Middle frontal gyrus (tissue), 1 donor: ENCODE measurements at regions not wholly inside any gene's neighbourhood (a gene's known extent, or its start where the extent isn't known, plus 50 kb on each side); places are given as distances from the start of the nearest gene placed in this dataset.
"Not testable (repeated sequence)": the region's sequence is repeated elsewhere in the genome, so short reads cannot be mapped to it uniquely, and the experiment has no call there.

Source experiments
- DNase-seq: peaks from one replicate; pipeline ENCODE4 v3.0.0-alpha.2; 2015; ENCODE audit warnings: low spot score; ENCODE audit errors: extremely low spot score

GRCh38 chr12:124070394-124071074 lies 97.5 kb downstream of the ZNF664 start:
- not testable (repeated sequence) for DNase-seq

- DNase-seq: no peak
These were observed 98.0 kb downstream of the ZNF664 start for GRCh38 chr12:124071075-124071443.

- DNase-seq: no peak
These were observed 100.5 kb downstream of the ZNF664 start for GRCh38 chr12:124073356-124074035.

GRCh38 chr12:124075841-124076240 lies 102.8 kb downstream of the ZNF664 start:
- no peak for DNase-seq

GRCh38 chr12:124077701-124078100 lies 104.7 kb downstream of the ZNF664 start:
- no peak for DNase-seq

DNA sequence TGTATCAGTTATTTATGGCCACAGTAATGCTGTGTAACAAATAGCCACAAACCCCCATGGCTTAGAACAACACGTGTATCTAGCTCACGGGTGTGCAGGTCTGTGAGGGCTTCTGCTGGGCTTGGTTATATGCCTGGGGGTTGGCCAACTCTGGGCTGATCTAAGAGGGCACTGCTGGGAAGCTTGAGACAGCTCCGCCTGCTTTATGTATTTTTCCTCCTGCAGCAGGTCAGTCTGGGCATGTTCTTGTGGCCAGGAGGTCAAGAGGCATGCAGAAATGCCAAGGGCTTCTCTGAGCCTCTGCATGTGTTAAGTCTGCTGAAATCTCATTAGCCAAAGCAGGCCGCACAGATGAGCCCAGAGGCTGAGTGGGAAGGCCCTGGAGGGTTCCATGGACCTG lies 105.8 kb downstream of the ZNF664 start:
- DNase-seq: no peak

GRCh38 chr12:124080649-124081048 lies 107.6 kb downstream of the ZNF664 start:
- no peak for DNase-seq

DNA sequence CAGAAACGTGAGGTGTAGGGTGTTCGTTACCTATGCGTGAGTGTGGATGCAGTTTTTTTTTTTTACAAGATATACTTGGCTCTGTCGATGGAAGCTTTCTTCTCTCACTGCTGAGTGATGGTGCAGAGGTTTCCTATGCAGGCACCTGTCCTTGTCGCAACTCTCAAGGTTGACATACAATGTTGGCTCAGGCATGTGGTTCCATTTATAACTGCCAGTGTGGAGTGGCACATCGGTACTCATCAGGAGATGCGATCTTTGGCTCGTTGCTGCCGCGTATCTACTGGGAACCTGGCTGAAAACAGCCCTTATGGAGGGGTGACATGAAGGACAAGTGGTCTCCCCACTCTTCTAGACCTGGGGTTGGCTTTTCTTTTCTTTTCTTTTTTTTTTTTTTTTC lies 109.0 kb downstream of the ZNF664 start:
- DNase-seq: no peak

GRCh38 chr12:124082687-124083086 lies 109.7 kb downstream of the ZNF664 start:
- no peak for DNase-seq

DNA sequence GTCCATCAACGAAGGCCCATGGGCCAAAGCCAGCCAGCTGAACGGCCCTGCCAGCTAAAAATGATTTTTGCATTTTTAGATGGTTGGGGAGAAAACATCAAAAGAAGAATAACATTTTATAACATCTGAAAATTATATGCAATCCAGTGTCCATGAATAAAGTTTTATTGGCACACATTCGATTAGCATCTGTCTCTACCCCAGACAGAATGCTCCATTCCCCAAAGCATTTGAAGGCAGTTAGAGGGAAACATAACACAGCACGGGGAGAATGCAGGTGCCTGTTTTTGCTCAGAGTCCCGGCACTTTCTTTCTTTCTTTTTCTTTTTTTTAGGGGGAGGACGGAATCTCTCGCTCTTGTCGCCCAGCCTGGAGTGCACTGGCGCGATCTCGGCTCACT lies 110.7 kb downstream of the ZNF664 start:
- DNase-seq: no peak

DNA sequence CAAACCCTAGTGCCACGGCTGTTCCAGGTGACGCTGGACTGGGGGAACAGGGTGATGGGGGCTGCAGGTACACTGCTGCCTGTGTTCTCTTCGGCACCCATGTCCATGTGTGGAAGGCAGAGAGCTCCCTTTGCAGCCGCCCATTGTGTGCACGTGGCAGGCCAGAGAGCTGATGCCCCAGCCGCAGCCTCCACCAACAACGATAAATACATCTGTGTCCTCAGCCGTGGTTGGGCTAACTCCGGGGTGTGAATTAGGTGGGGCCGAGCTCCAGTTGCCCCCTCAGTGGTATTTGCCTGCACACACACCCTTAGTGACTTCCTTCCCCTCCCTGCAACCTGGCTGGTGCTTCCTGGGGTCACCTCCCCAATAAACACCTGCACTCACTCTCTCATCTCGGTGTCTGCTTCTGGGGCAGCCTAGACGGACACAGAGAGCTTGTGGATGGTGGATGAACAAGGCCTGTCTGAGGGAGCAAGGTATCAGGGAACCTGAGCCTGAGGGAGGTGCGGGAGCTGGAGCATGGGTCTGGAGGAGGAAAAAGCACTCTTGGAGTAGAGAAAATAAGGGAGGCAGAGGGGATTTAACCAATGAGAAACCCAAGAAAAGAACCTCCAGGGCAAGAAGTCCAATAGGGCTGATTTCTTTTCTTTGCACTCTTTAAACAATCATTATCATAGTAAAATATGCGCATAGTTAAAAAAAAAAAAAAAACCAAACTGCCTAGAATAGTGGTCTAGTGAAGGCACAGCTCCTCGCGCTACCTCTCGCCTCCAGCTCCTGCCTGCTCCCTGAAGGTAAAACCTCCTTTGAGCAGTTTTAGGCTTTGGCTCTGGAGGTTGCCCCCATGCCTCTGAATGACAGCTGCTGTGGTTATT lies 112.6 kb downstream of the ZNF664 start:
- DNase-seq: no peak

DNA sequence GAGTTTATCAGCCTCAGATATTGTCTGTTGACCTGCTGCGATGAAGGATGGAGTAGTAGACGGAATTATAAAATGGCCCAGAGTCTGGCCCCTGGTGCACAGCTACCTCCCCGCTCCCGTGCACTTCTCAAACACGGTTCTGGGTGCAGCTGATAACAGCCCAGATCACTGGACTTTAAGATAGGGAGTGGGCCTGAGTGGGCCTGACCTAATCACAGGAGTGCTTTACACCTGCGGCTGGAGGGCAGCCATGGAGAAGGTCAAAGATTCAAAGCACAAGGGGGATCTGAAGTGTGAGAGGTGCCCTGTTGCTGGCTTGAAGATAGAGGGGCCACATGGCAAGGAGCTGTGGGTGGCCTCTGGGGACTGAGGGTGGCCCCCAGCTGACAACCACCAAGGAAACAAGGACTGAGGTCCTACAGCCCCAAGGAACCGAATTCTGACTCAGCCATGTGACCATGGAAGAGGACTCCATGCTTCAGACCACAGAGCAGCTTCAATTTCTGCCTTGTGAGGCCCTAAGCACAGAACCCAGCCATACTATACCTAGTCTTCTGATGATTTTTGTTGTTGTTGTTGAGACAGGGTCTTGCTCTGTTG lies 113.4 kb downstream of the ZNF664 start:
- no peak for DNase-seq

- DNase-seq: no peak
These were observed 114.4 kb downstream of the ZNF664 start for GRCh38 chr12:124087266-124088051.

GRCh38 chr12:124088217-124088907 lies 115.3 kb downstream of the ZNF664 start:
- DNase-seq: no peak

DNA sequence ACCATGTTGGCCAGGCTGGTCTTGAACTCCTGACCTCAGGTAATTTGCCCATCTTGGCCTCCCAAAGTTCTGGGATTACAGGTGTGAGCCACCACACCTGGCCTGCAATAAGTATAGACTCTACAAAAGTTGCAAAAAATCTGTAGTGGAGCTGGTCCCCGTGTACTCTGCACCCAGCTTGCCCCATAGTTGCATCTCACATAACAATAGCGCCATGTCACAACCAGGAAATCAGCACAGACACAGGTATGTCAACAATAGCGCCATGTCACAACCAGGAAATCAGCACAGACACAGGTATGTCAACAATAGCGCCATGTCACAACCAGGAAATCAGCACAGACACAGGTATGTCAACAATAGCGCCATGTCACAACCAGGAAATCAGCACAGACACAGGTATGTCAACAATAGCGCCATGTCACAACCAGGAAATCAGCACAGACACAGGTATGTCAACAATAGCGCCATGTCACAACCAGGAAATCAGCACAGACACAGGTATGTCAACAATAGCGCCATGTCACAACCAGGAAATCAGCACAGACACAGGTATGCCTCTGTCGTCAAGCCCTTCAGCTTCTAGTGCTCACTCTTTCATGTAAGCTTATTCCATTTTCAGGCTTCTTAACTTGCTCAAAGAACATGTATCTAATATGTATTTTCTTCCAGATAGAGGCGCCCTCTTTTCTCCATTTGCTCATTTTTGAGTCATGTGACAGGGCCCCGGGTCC lies 116.3 kb downstream of the ZNF664 start:
- not testable (repeated sequence) for DNase-seq

GRCh38 chr12:124091835-124092234 lies 118.8 kb downstream of the ZNF664 start:
- DNase-seq: no peak

DNA sequence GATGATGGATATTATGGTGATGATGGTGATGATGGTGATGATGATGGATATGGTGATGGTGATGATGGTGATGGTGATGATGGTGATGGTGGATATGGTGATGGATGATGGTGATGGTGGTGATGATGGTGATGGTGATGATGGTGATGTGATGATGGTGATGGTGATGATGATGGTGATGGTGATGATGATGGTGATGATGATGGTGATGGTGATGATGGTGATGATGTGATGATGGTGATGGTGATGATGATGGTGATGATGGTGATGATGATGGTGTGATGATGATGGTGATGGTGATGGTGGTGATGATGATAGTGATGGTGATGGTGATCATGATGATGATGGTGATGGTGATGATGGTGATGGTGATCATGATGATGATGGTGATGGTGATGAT lies 119.5 kb downstream of the ZNF664 start:
- not testable (repeated sequence) for DNase-seq

GRCh38 chr12:124093297-124093696 lies 120.3 kb downstream of the ZNF664 start:
- no peak for DNase-seq

DNA sequence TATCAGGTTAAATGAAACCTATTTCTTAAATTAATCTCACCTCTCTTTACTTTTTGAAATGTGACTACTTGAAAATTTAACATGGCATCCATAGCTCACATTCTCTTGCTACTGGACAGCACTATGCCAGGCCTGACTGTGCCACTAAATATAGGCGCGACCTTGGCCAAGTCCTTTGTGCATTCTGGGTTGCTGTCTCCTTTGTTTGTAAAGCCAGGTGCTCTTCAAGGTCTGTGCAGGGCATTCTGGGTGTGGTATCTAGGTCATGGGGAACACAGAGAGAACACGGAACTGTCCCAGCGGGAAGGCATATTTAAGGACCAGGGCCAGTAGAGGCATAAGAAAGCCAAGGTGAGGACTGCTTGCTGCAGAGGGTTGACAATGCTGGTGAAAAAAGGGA lies 121.2 kb downstream of the ZNF664 start:
- DNase-seq: no peak

GRCh38 chr12:124094733-124095132 lies 121.7 kb downstream of the ZNF664 start:
- DNase-seq: no peak
